PC-3 (cell line): ENCODE measurements at regions not wholly inside any gene's neighbourhood (a gene's known extent, or its start where the extent isn't known, plus 50 kb on each side); places are given as distances from the start of the nearest gene placed in this dataset.

ENCODE experiments used
- ATAC-seq: fragments of 200-7000 bp; cut with Tn5 transposase; 2 replicates; pipeline ENCODE4 v1.9.1; 2020; ENCODE audit warnings: mild to moderate bottlenecking, moderate library complexity
- BruUV-seq: library from RNA; stranded (reverse); fragments of 400-500 nt; replicated peaks from 2 replicates; lab custom pipeline; 2021; lab: Mats Ljungman, UMichigan
- CTCF ChIA-PET: fragments of 300-600 bp; sonication (Branson Sonifier 250); formaldehyde crosslinking; loops from one replicate; lab custom pipeline; 2022; ENCODE audit warnings: antibody characterized with exemption; lab: Charles Lee
- POLR2A ChIA-PET: fragments of 300-600 bp; sonication (Branson Sonifier 250); formaldehyde crosslinking; loops from one replicate; lab custom pipeline; 2022; ENCODE audit warnings: antibody characterized with exemption; ENCODE audit not compliant: unreplicated experiment; lab: Charles Lee
- DNase-seq: peaks from one replicate; pipeline ENCODE4 v3.0.0-alpha.2; 2015
- H2AFZ ChIP-seq: fragments of 300-600 bp; sonication (generic); 2 replicates; pipeline ENCODE4 v1.6.0; 2016; ENCODE audit warnings: antibody characterized with exemption, low read length
- H3F3A ChIP-seq: fragments of 300-600 bp; sonication (generic); one replicate; pipeline ENCODE4 v1.6.0; 2017; ENCODE audit warnings: antibody characterized with exemption, low read length, control low read depth, mild to moderate bottlenecking; ENCODE audit not compliant: unreplicated experiment
- H3K27ac ChIP-seq: fragments of 300-600 bp; sonication (generic); 2 replicates; pipeline ENCODE4 v1.5.1; 2016; ENCODE audit warnings: mild to moderate bottlenecking, low read length
- H3K27me3 ChIP-seq: fragments of 300-600 bp; sonication (generic); 2 replicates; pipeline ENCODE4 v1.6.1; 2016; ENCODE audit warnings: low read length, mixed read lengths
- H3K36me3 ChIP-seq: fragments of 300-600 bp; sonication (generic); 2 replicates; pipeline ENCODE4 v1.6.1; 2016; ENCODE audit warnings: low read depth, mixed run types, low read length, mixed read lengths
- H3K4me1 ChIP-seq: fragments of 300-600 bp; sonication (generic); 2 replicates; pipeline ENCODE4 v1.5.1; 2016; ENCODE audit warnings: low read length; ENCODE audit not compliant: insufficient read depth
- H3K4me2 ChIP-seq: fragments of 300-600 bp; sonication (generic); 2 replicates; pipeline ENCODE4 v1.6.0; 2016; ENCODE audit warnings: low read length
- H3K4me3 ChIP-seq: fragments of 300-600 bp; sonication (generic); 2 replicates; pipeline ENCODE4 v1.5.1; 2016; ENCODE audit warnings: mild to moderate bottlenecking, low read length, mixed read lengths
- H3K79me2 ChIP-seq: fragments of 300-600 bp; sonication (generic); 2 replicates; pipeline ENCODE4 v1.6.1; 2017; ENCODE audit warnings: low read length, mixed read lengths
- H3K9ac ChIP-seq: fragments of 300-600 bp; sonication (generic); 2 replicates; pipeline ENCODE4 v1.6.0; 2016; ENCODE audit warnings: mild to moderate bottlenecking, low read length
- H3K9me2 ChIP-seq: fragments of 300-600 bp; sonication (generic); replicated peaks from 2 replicates; pipeline ENCODE4 v1.6.1; 2016; ENCODE audit warnings: mixed run types, low read length, mixed read lengths
- H3K9me3 ChIP-seq: fragments of 300-600 bp; sonication (generic); 2 replicates; pipeline ENCODE4 v1.6.1; 2016; ENCODE audit warnings: low read length, mixed read lengths
- H4K20me1 ChIP-seq: fragments of 300-600 bp; sonication (generic); 2 replicates; pipeline ENCODE4 v1.6.1; 2016; ENCODE audit warnings: low read length, mixed read lengths
- CTCF ChIP-seq: fragments of 300-600 bp; sonication (generic); conservative IDR thresholded peaks from 2 replicates; pipeline ENCODE4 v1.5.1; 2017; ENCODE audit warnings: antibody characterized with exemption, low read depth, mild to moderate bottlenecking, low read length
- EZH2 ChIP-seq: fragments of 300-600 bp; sonication (generic); IDR thresholded peaks from one replicate; pipeline ENCODE4 v1.6.1; 2017; ENCODE audit warnings: antibody characterized with exemption, mild to moderate bottlenecking, low read length; ENCODE audit not compliant: unreplicated experiment
- EZH2phosphoT487 ChIP-seq: fragments of 300-600 bp; sonication (generic); IDR thresholded peaks from 2 replicates; pipeline ENCODE4 v1.6.1; 2018; ENCODE audit warnings: mild to moderate bottlenecking, antibody characterized with exemption, low read length, borderline replicate concordance
- intact Hi-C: fragments of 100-400 bp; cut with micrococcal nuclease; formaldehyde crosslinking; loops from 2 replicates; pipeline ENCODE4 v1.9.0; 2023

DNA sequence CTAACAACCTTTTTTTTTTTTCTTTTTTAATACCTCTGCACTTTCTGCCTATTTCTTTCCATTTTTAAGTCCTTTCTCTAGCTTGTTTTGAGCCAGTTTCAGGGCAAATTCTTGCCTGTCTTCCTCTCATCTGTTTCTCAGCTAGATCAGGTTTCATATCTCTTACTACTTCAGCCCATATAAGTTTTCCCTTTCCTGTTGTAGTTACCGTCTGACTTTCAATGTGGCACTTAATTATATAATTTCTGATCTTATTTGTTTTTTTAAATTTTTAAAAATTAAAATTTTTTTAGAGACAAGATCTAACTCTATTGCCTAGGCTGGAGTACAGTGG is 104.7 kb upstream of the ELL2 start:
- intact Hi-C loops = loop anchor here (5.0 kb wide), 1 partner anchor 39 kb away; no protein-coding TSS in a partner anchor
- Histone ChIP-seq H3K9me2 (no peaks in the 10 kb centered on the region), H3K4me1 (peaks cover 38% of the 10 kb centered on the region), H3K36me3 (no peaks in the 10 kb centered on the region), H3F3A (no peaks in the 10 kb centered on the region), H3K4me3 (no peak overlapping the region), H3K27me3 (no peaks in the 10 kb centered on the region), H4K20me1 (no peaks in the 10 kb centered on the region), H3K9ac (no peak overlapping the region), H2AFZ (no peak overlapping the region), H3K4me2 (peak overlapping the region; percentile 32; the same call in 1 of the 2 replicates), H3K79me2 (no peaks in the 10 kb centered on the region), H3K27ac (no peak overlapping the region), H3K9me3 (no peaks in the 10 kb centered on the region)
- POLR2A ChIA-PET = interaction anchor here (0.6 kb wide), 1 partner anchor 9 kb away, joined by 7 read pairs; no protein-coding TSS in a partner anchor
- TF ChIP-seq CTCF = no peak
- TF ChIP-seq EZH2phosphoT487 = no peak
- no peak for TF ChIP-seq EZH2
- DNase-seq (no peak), ATAC-seq (no peak)
- no TSS peak for BruUV-seq
- CTCF ChIA-PET = interaction anchor here (0.7 kb wide), 1 partner anchor 16 kb away, joined by 4 read pairs; no protein-coding TSS in a partner anchor

DNA sequence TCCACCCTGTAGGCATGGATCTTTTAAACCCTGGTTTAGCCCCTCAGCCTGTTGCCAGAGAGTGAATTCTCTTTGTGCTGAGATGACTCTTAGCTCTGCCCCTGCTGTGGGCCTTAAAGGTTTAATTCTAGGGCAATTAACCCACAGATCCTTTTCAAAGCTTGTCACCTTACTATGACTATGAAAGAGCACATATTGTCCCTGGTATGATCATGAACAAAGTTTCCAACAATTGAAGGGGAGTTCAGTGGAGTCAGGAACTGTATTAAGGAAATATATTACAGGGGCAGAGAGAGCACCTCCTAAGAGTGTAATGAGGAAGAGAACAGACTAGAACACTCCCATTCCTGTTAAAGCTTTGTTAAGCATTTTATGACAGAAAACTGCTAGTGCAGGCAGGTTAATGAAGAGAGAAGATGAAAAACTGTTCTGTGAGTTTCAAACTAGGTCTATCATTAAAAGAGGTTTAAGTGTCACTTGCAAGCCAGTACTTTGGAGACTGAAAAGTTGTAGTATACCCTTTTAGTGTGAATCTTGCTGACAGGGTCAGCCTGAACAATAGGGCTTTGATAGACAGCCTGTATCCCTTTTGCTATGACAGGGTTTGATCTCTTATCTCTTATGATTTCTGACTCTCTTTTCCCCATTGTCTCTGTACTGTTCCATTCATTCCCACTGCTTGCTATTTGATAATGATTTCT is 104.2 kb upstream of the ELL2 start:
- ChIA-PET POLR2A (interaction anchor here (0.6 kb wide), 1 partner anchor 9 kb away, joined by 7 read pairs; no protein-coding TSS in a partner anchor), CTCF (interaction anchor here (0.5 to 0.7 kb wide), 4 partner anchors 12 to 472 kb away, joined by 3 to 7 read pairs (median 4); no protein-coding TSS in a partner anchor)
- Histone ChIP-seq H3F3A (no peaks in the 10 kb centered on the region), H3K4me1 (peaks cover 38% of the 10 kb centered on the region), H3K79me2 (no peaks in the 10 kb centered on the region), H3K4me3 (no peak overlapping the region), H3K9ac (no peak overlapping the region), H3K4me2 (peak overlapping the region; percentile 32; the same call in 1 of the 2 replicates), H3K36me3 (no peaks in the 10 kb centered on the region), H3K27ac (no peak overlapping the region), H3K27me3 (no peaks in the 10 kb centered on the region), H4K20me1 (no peaks in the 10 kb centered on the region), H2AFZ (no peak overlapping the region), H3K9me2 (no peaks in the 10 kb centered on the region), H3K9me3 (no peaks in the 10 kb centered on the region)
- TF ChIP-seq EZH2 (no peak), EZH2phosphoT487 (no peak), CTCF (no peak)
- intact Hi-C loops = loop anchor here (5.0 kb wide), 1 partner anchor 39 kb away; no protein-coding TSS in a partner anchor
- DNase-seq (no peak), ATAC-seq (no peak)
- no TSS peak for BruUV-seq

DNA sequence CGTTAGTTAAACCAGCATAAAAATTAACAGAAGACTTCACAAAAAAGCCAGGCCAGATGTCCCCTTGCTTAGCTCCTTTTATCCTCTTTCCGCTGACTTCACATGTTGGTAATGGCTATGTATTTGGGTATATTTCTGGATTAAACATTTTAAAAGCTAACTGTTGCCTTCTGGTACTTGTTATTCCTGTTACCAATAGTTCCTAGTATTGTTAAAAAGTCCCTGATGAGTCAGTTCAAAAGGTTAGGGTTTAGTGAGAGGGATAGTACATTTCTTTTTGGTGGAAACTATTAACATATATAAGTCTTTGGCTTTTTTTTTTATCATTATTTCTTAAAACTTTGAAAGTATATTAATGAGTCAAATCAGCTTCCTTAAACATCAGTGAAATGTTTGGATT is 103.2 kb upstream of the ELL2 start:
- Histone ChIP-seq H3K4me3 (no peak overlapping the region), H3K36me3 (no peaks in the 10 kb centered on the region), H4K20me1 (no peaks in the 10 kb centered on the region), H3K27me3 (no peaks in the 10 kb centered on the region), H3K9me2 (no peaks in the 10 kb centered on the region), H3K79me2 (no peaks in the 10 kb centered on the region), H3K9me3 (no peaks in the 10 kb centered on the region), H2AFZ (no peak overlapping the region), H3F3A (no peaks in the 10 kb centered on the region), H3K9ac (no peak overlapping the region), H3K27ac (no peak overlapping the region), H3K4me2 (no peak overlapping the region), H3K4me1 (peaks cover 38% of the 10 kb centered on the region)
- BruUV-seq = no TSS peak
- ChIA-PET CTCF (interaction anchor here (0.6 kb wide), 1 partner anchor 473 kb away, joined by 3 read pairs; no protein-coding TSS in a partner anchor), POLR2A (interaction anchor here (0.6 kb wide), 1 partner anchor 260 kb away, joined by 3 read pairs; no protein-coding TSS in a partner anchor)
- ATAC-seq = no peak
- intact Hi-C loops = loop anchor here (5.0 kb wide), 1 partner anchor 38 kb away; no protein-coding TSS in a partner anchor
- TF ChIP-seq EZH2phosphoT487 = no peak
- DNase-seq = no peak
